Mesenchymal stem cell (in vitro differentiated cells and primary cell): ENCODE measurements at regions not wholly inside any gene's neighbourhood (a gene's known extent, or its start where the extent isn't known, plus 50 kb on each side); places are given as distances from the start of the nearest gene placed in this dataset.

ENCODE experiments used
- DNase-seq: peaks from one replicate; pipeline ENCODE4 v3.0.0-alpha.2; 2013
- H2AFZ ChIP-seq: one replicate; pipeline ENCODE4 v1.6.1; 2013; ENCODE audit warnings: low read depth, mild to moderate bottlenecking, control low read depth, inconsistent platforms, low read length, moderate library complexity
- H2AK5ac ChIP-seq: 2 replicates; pipeline ENCODE4 v1.6.1; 2013; ENCODE audit warnings: low read length, moderate library complexity, mild to moderate bottlenecking, inconsistent platforms; ENCODE audit not compliant: severe bottlenecking
- H2BK120ac ChIP-seq: one replicate; pipeline ENCODE4 v1.6.1; 2013; ENCODE audit warnings: low read depth, mild to moderate bottlenecking, inconsistent platforms, low read length, moderate library complexity
- H2BK12ac ChIP-seq, 2 experiments: one replicate each; pipeline ENCODE4 v1.6.1; 2013; ENCODE audit warnings: inconsistent platforms in 2 of 2, low read length in 2 of 2, mild to moderate bottlenecking in 2 of 2, moderate library complexity in 2 of 2, control low read depth in 1 of 2
- H2BK15ac ChIP-seq: one replicate; pipeline ENCODE4 v1.6.1; 2013; ENCODE audit warnings: mild to moderate bottlenecking, low read depth, inconsistent platforms; ENCODE audit not compliant: poor library complexity, severe bottlenecking
- H2BK5ac ChIP-seq: 2 replicates; pipeline ENCODE4 v1.6.1; 2013; ENCODE audit warnings: low read depth, mild to moderate bottlenecking, low read length, control low read depth, inconsistent platforms; ENCODE audit not compliant: poor library complexity, severe bottlenecking
- H3K14ac ChIP-seq, 2 experiments: one replicate each; pipeline ENCODE4 v1.6.1; 2013; ENCODE audit warnings: inconsistent platforms in 2 of 2, low read length in 2 of 2, control low read depth in 1 of 2, mild to moderate bottlenecking in 1 of 2, moderate library complexity in 1 of 2
- H3K18ac ChIP-seq, 2 experiments: one replicate each; pipeline ENCODE4 v1.6.1; 2013; ENCODE audit warnings: inconsistent platforms in 2 of 2, low read length in 2 of 2, control low read depth in 1 of 2, low read depth in 1 of 2, mild to moderate bottlenecking in 1 of 2
- H3K23ac ChIP-seq, 2 experiments: one replicate each; pipeline ENCODE4 v1.6.1; 2013; ENCODE audit warnings: inconsistent platforms in 2 of 2, low read length in 2 of 2, mild to moderate bottlenecking in 2 of 2, moderate library complexity in 2 of 2, control low read depth in 1 of 2
- H3K27ac ChIP-seq: 2 replicates; pipeline ENCODE4 v1.5.1; 2013; ENCODE audit warnings: mild to moderate bottlenecking, moderate library complexity, low read length, control low read depth, inconsistent platforms; ENCODE audit not compliant: poor library complexity, severe bottlenecking
- H3K27me3 ChIP-seq, 2 experiments: 2 replicates each; pipeline versions ENCODE4 v1.6.1 to v1.7.0; 2013; ENCODE audit warnings: low read length in 2 of 2, mild to moderate bottlenecking in 2 of 2, moderate library complexity in 2 of 2, control low read depth in 1 of 2, inconsistent platforms in 1 of 2; ENCODE audit not compliant: control insufficient read depth in 1 of 2, insufficient read depth in 1 of 2
- H3K36me3 ChIP-seq, 2 experiments: 2 replicates each; pipeline versions ENCODE4 v1.6.1 to v1.7.0; 2013; ENCODE audit warnings: low read length in 2 of 2, control low read depth in 1 of 2, inconsistent platforms in 1 of 2, low read depth in 1 of 2, mild to moderate bottlenecking in 1 of 2; ENCODE audit not compliant: insufficient read depth in 2 of 2, control insufficient read depth in 1 of 2
- H3K4ac ChIP-seq, 2 experiments: one replicate each; pipeline ENCODE4 v1.6.1; 2013; ENCODE audit warnings: inconsistent platforms in 2 of 2, low read length in 2 of 2, mild to moderate bottlenecking in 2 of 2, moderate library complexity in 2 of 2, control low read depth in 1 of 2, low read depth in 1 of 2
- H3K4me1 ChIP-seq: 2 replicates; pipeline ENCODE4 v1.6.1; 2013; ENCODE audit warnings: low read depth, low read length, control low read depth; ENCODE audit not compliant: control insufficient read depth, insufficient read depth
- H3K4me2 ChIP-seq: 2 replicates; pipeline ENCODE4 v1.6.1; 2013; ENCODE audit warnings: low read length, mild to moderate bottlenecking, inconsistent platforms; ENCODE audit not compliant: poor library complexity, severe bottlenecking
- H3K4me3 ChIP-seq, 2 experiments: 2 replicates each; pipeline versions ENCODE4 v1.5.1 to v1.7.0; 2013; ENCODE audit warnings: low read length in 2 of 2, mild to moderate bottlenecking in 2 of 2, control low read depth in 1 of 2, low read depth in 1 of 2; ENCODE audit not compliant: insufficient read depth in 1 of 2
- H3K79me1 ChIP-seq: replicated peaks from 2 replicates; pipeline ENCODE4 v1.6.1; 2013; ENCODE audit warnings: mild to moderate bottlenecking, control low read depth, low read length, inconsistent platforms; ENCODE audit not compliant: poor library complexity, severe bottlenecking
- H3K9ac ChIP-seq: 2 replicates; pipeline ENCODE4 v1.7.0; 2013; ENCODE audit warnings: mild to moderate bottlenecking, low read length, moderate library complexity
- H3K9me3 ChIP-seq: 2 replicates; pipeline ENCODE4 v1.7.0; 2013; ENCODE audit warnings: mild to moderate bottlenecking, low read length; ENCODE audit not compliant: control insufficient read depth
- H4K8ac ChIP-seq: one replicate; pipeline ENCODE4 v1.6.1; 2013; ENCODE audit warnings: inconsistent platforms, mild to moderate bottlenecking, low read length, moderate library complexity
- H4K91ac ChIP-seq: one replicate; pipeline ENCODE4 v1.6.1; 2013; ENCODE audit warnings: mild to moderate bottlenecking, low read length, inconsistent platforms
- WGBS: methylation state at CpG from one replicate; pipeline ENCODE4 v1.1.7; 2013; ENCODE audit warnings: mixed read lengths; 5-methylcytosine and 5-hydroxymethylcytosine counted together

GRCh38 chr15:95556866-95557225, 773.7 kb upstream of the NR2F2 start:
- Histone ChIP-seq H4K91ac (no peak overlapping the region), H3K27me3 (no peaks in the 10 kb centered on the region), H2BK120ac (peak overlapping the region; percentile 98), H3K9ac (peak overlapping the region; percentile 59), H3K14ac (no peak overlapping the region), H3K79me1 (no peaks in the 10 kb centered on the region), H4K8ac (peak overlapping the region; percentile 96), H3K4me2 (peak overlapping the region; percentile 51), H2BK5ac (peak overlapping the region; percentile 100), H2BK12ac (peak overlapping the region; percentile 31 to 100), H3K18ac (peak overlapping the region; percentile 82 to 98), H3K23ac (no peak overlapping the region), H3K4me3 (no peak overlapping the region), H2AK5ac (peak overlapping the region; percentile 89), H3K4me1 (peaks cover 2% of the 10 kb centered on the region), H3K4ac (peak overlapping the region; percentile 76 to 95), H2AFZ (no peak overlapping the region), H3K27ac (peak overlapping the region; percentile 99), H3K9me3 (no peaks in the 10 kb centered on the region), H2BK15ac (no peak overlapping the region), H3K36me3 (no peaks in the 10 kb centered on the region)
- 19% methylated on average over 4 of the region's 6 CpGs for WGBS
- peak; percentile 48 for DNase-seq

DNA sequence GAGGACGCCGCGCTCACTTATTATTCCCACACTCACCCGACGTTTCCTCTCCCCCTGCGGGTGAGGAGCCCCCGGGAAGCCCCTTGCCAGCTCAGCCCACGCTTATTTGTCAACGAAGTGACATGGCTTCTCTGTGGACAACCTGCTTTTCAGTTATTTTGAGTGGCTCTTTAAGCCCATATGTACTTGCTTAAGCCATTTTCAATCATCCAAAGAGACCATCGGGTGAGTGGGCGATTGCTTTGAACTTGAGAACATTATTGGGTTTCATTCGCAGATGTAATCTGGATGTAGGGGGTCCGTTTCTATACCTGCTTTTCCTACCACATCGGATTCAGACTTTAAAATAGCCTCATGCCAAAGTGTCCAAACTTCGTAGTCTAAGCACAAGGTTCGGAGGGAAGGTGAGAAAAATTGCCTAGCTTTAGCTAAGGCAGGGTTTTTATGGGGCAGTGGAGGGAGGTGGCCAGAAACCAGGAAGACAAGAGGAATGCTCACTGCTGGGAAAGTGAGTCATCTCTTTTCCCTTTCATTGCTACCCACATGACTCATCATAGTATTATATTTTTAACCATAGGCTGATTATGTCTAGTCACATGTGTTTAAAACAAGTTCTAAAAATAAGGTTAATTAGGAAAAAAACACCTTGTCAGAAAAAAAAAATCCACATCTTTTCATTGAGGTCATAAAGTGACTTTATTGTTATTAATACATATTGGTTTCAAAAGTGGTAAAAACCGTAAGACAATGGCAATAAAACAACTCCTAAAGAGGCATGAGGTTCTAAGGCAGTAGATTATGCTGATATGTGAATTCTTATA, 773.1 kb upstream of the NR2F2 start:
- Histone ChIP-seq H2BK120ac (peak overlapping the region; percentile 98), H3K36me3 (no peaks in the 10 kb centered on the region), H3K18ac (peak overlapping the region; percentile 82 to 98), H3K14ac (no peak overlapping the region), H2BK15ac (no peak overlapping the region), H3K9ac (peak overlapping the region; percentile 59), H3K4me3 (peak overlapping the region in 1 of 2 experiments; percentile 37), H3K4me1 (peaks cover 2% of the 10 kb centered on the region), H2AFZ (no peak overlapping the region), H2BK12ac (peak overlapping the region; percentile 17 to 100), H2BK5ac (peak overlapping the region; percentile 100), H4K8ac (peak overlapping the region; percentile 96), H3K23ac (no peak overlapping the region), H3K79me1 (no peaks in the 10 kb centered on the region), H4K91ac (peak overlapping the region; percentile 93), H3K27ac (peak overlapping the region; percentile 99), H3K27me3 (no peaks in the 10 kb centered on the region), H2AK5ac (peak overlapping the region; percentile 89), H3K4me2 (peak overlapping the region; percentile 51), H3K4ac (peak overlapping the region; percentile 76 to 95), H3K9me3 (no peaks in the 10 kb centered on the region)
- DNase-seq = peak; percentile 95
- WGBS = 55% methylated on average over 15 of the region's 17 CpGs

DNA sequence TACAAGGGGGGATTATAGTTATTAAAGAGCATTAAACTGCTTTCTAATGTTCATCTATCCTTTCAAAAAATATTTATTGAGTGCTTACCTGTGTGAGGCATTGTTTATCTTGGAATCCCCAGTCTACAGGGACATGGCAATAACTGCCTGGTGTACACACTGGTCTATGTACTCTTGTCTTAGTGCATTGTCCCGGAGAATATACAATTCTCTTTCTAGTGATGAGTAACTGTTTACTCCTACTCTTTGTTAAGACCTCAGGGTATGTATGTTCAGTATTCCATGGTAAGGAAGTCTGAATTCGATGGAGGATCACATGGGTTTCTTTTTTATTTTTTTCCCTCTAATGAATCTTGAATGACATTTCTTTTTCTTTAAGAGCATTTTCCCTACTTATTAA, 772.4 kb upstream of the NR2F2 start:
- no peak overlapping the region for H4K91ac ChIP-seq
- peak; percentile 45 for DNase-seq
- H3K9ac ChIP-seq = peak overlapping the region; percentile 55
- H2BK5ac ChIP-seq = peak overlapping the region; percentile 76
- no peak overlapping the region for H3K23ac ChIP-seq
- H3K79me1 ChIP-seq = no peaks in the 10 kb centered on the region
- no peaks in the 10 kb centered on the region for H3K36me3 ChIP-seq
- H3K18ac ChIP-seq = peak overlapping the region; percentile 62
- no peak overlapping the region for H2AFZ ChIP-seq
- peaks cover 2% of the 10 kb centered on the region for H3K4me1 ChIP-seq
- no peaks in the 10 kb centered on the region for H3K9me3 ChIP-seq
- no peak overlapping the region for H3K4me2 ChIP-seq
- H2BK15ac ChIP-seq = no peak overlapping the region
- peak overlapping the region; percentile 91 for H2AK5ac ChIP-seq
- H2BK12ac ChIP-seq = peak overlapping the region in 1 of 2 experiments; percentile 63
- peak overlapping the region; percentile 78 for H3K27ac ChIP-seq
- no peak overlapping the region for H4K8ac ChIP-seq
- H3K4me3 ChIP-seq = no peak overlapping the region
- peak overlapping the region in 1 of 2 experiments; percentile 51 for H3K4ac ChIP-seq
- H2BK120ac ChIP-seq = peak overlapping the region; percentile 54
- WGBS = no CpG with 5 or more reads among the region's 2 CpGs
- no peak overlapping the region for H3K14ac ChIP-seq
- no peaks in the 10 kb centered on the region for H3K27me3 ChIP-seq

GRCh38 chr15:95558916-95559315, 771.6 kb upstream of the NR2F2 start:
- Histone ChIP-seq H2BK5ac (no peak overlapping the region), H3K27me3 (no peaks in the 10 kb centered on the region), H3K4me3 (peak overlapping the region in 1 of 2 experiments; percentile 29), H3K36me3 (no peaks in the 10 kb centered on the region), H3K79me1 (no peaks in the 10 kb centered on the region), H3K4ac (no peak overlapping the region), H3K14ac (no peak overlapping the region), H3K23ac (no peak overlapping the region), H4K8ac (no peak overlapping the region), H4K91ac (no peak overlapping the region), H2BK120ac (no peak overlapping the region), H2BK15ac (no peak overlapping the region), H3K27ac (no peak overlapping the region), H2AK5ac (no peak overlapping the region), H3K18ac (no peak overlapping the region), H3K9ac (peak overlapping the region; percentile 55), H3K4me1 (peaks cover 2% of the 10 kb centered on the region), H3K9me3 (no peaks in the 10 kb centered on the region), H3K4me2 (no peak overlapping the region), H2BK12ac (no peak overlapping the region), H2AFZ (no peak overlapping the region)
- no peak for DNase-seq
- WGBS = no CpG with 5 or more reads among the region's 2 CpGs
